ENCODE measurements at regions not wholly inside any gene's neighbourhood (a gene's known extent, or its start where the extent isn't known, plus 50 kb on each side); places are given as distances from the start of the nearest gene placed in this dataset.

- H3K36me3 ChIP-seq (ENCODE audit: low read depth, low read length) = no peaks in the 10 kb centered on the region
- no peak overlapping the region for H3K9ac ChIP-seq (ENCODE audit: low read length)
- H3K27ac ChIP-seq (ENCODE audit: low read length) = no peak overlapping the region
- ChIA-PET CTCF (no interaction called here), POLR2A (ENCODE audit: unreplicated experiment) (no interaction called here)
- H3K9me3 ChIP-seq (ENCODE audit: low read length) = no peaks in the 10 kb centered on the region
- H3K79me2 ChIP-seq (ENCODE audit: low read length) = no peaks in the 10 kb centered on the region
- no peaks in the 10 kb centered on the region for H3K4me1 ChIP-seq (ENCODE audit: insufficient read depth, low read length)
- no peak overlapping the region for H3K4me3 ChIP-seq (ENCODE audit: low read length)
- DNase-seq = no peak
- H4K20me1 ChIP-seq (ENCODE audit: low read length) = no peaks in the 10 kb centered on the region
- ATAC-seq = no peak
- no peak for TF ChIP-seq CTCF (conservative IDR thresholded peaks at IDR 0.05; ENCODE audit: low read depth, low read length)
- no peak for TF ChIP-seq EZH2phosphoT487 (IDR thresholded peaks at IDR 0.05; ENCODE audit: borderline replicate concordance, low read length)
- TF ChIP-seq EZH2 (IDR thresholded peaks at IDR 0.05; ENCODE audit: low read length, unreplicated experiment) = no peak
- H2AFZ ChIP-seq (ENCODE audit: low read length) = no peak overlapping the region
- no TSS peak for BruUV-seq (replicated peaks)
- no peak overlapping the region for H3K4me2 ChIP-seq (ENCODE audit: low read length)
- H3K27me3 ChIP-seq (ENCODE audit: low read length) = no peaks in the 10 kb centered on the region
- H3K9me2 ChIP-seq (replicated peaks; ENCODE audit: low read length) = no peaks in the 10 kb centered on the region
- H3F3A ChIP-seq (ENCODE audit: low read length, unreplicated experiment) = no peaks in the 10 kb centered on the region
- intact Hi-C loops (cut with micrococcal nuclease) = no loop called here
These were observed 819.6 kb upstream of the ARGLU1 start for GRCh38 chr13:107387525-107387924.

GRCh38 chr13:107379407-107380155 lies 811.6 kb upstream of the ARGLU1 start:
- POLR2A ChIA-PET (ENCODE audit: unreplicated experiment) = no interaction called here
- H3K9ac ChIP-seq (ENCODE audit: low read length) = no peak overlapping the region
- no peak for TF ChIP-seq CTCF (conservative IDR thresholded peaks at IDR 0.05; ENCODE audit: low read depth, low read length)
- no peak for TF ChIP-seq EZH2 (IDR thresholded peaks at IDR 0.05; ENCODE audit: low read length, unreplicated experiment)
- no peaks in the 10 kb centered on the region for H3K79me2 ChIP-seq (ENCODE audit: low read length)
- CTCF ChIA-PET = no interaction called here
- no peaks in the 10 kb centered on the region for H3K27me3 ChIP-seq (ENCODE audit: low read length)
- H4K20me1 ChIP-seq (ENCODE audit: low read length) = no peaks in the 10 kb centered on the region
- H3K4me1 ChIP-seq (ENCODE audit: insufficient read depth, low read length) = no peaks in the 10 kb centered on the region
- no TSS peak for BruUV-seq (replicated peaks)
- H2AFZ ChIP-seq (ENCODE audit: low read length) = no peak overlapping the region
- H3K36me3 ChIP-seq (ENCODE audit: low read depth, low read length) = no peaks in the 10 kb centered on the region
- no peak overlapping the region for H3K4me2 ChIP-seq (ENCODE audit: low read length)
- H3K27ac ChIP-seq (ENCODE audit: low read length) = no peak overlapping the region
- DNase-seq = no peak
- no peaks in the 10 kb centered on the region for H3K9me3 ChIP-seq (ENCODE audit: low read length)
- H3F3A ChIP-seq (ENCODE audit: low read length, unreplicated experiment) = no peaks in the 10 kb centered on the region
- intact Hi-C loops (cut with micrococcal nuclease) = no loop called here
- no peak for ATAC-seq
- H3K9me2 ChIP-seq (replicated peaks; ENCODE audit: low read length) = no peaks in the 10 kb centered on the region
- H3K4me3 ChIP-seq (ENCODE audit: low read length) = no peak overlapping the region

- intact Hi-C loops (cut with micrococcal nuclease) = no loop called here
- Histone ChIP-seq H3K4me3 (ENCODE audit: low read length) (no peak overlapping the region), H3K9me2 (replicated peaks; ENCODE audit: low read length) (no peaks in the 10 kb centered on the region), H3F3A (ENCODE audit: low read length, unreplicated experiment) (no peaks in the 10 kb centered on the region), H3K9ac (ENCODE audit: low read length) (no peak overlapping the region), H3K36me3 (ENCODE audit: low read depth, low read length) (no peaks in the 10 kb centered on the region), H2AFZ (ENCODE audit: low read length) (no peak overlapping the region), H3K4me2 (ENCODE audit: low read length) (no peak overlapping the region), H3K79me2 (ENCODE audit: low read length) (no peaks in the 10 kb centered on the region), H3K27me3 (ENCODE audit: low read length) (no peaks in the 10 kb centered on the region), H3K27ac (ENCODE audit: low read length) (no peak overlapping the region), H4K20me1 (ENCODE audit: low read length) (no peaks in the 10 kb centered on the region), H3K9me3 (ENCODE audit: low read length) (no peaks in the 10 kb centered on the region), H3K4me1 (ENCODE audit: insufficient read depth, low read length) (peaks cover 16% of the 10 kb centered on the region; the same call in 1 of the 2 replicates)
- no TSS peak for BruUV-seq (replicated peaks)
- DNase-seq = no peak
- ChIA-PET POLR2A (ENCODE audit: unreplicated experiment) (no interaction called here), CTCF (no interaction called here)
- no peak for ATAC-seq
- TF ChIP-seq CTCF (conservative IDR thresholded peaks at IDR 0.05; ENCODE audit: low read depth, low read length) (no peak), EZH2phosphoT487 (IDR thresholded peaks at IDR 0.05; ENCODE audit: borderline replicate concordance, low read length) (no peak), EZH2 (IDR thresholded peaks at IDR 0.05; ENCODE audit: low read length, unreplicated experiment) (no peak)
These were observed 808.6 kb upstream of the ARGLU1 start for GRCh38 chr13:107376341-107377125.

Data from PC-3 (cell line).